ENCODE measurements at regions not wholly inside any gene's neighbourhood (a gene's known extent, or its start where the extent isn't known, plus 50 kb on each side); places are given as distances from the start of the nearest gene placed in this dataset.

DNA sequence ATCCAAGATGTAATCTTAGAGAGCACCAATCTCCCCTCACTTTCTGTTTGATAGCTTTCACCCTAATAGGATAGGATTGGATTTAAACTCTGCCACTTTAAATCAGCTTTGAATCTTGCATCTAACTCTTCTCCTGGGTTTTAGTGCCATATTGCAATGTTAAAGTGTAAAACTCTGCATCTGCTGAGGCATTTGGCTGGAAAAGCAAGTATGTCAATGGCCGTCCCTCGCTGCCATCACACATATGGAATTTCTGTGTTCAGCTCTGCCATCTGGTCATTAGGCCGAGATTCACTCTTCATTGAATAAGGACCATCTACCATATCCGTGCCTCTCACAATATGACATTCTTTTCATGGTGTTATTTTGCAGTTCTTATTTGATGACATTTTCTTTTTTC is 728.1 kb upstream of the PIK3C3 start:
- no peak overlapping the region for H3K27ac ChIP-seq (ENCODE audit: low read depth, low read length)
- H3K14ac ChIP-seq (ENCODE audit: insufficient read length), result no peak overlapping the region
- H2AFZ ChIP-seq (ENCODE audit: low read length), result no peak overlapping the region; the same call in 1 of the 2 replicates
- 91% methylated on average over 4 of the region's 4 CpGs; no CpG with 5 or more reads in 1 of the 2 experiments for WGBS, 2 experiments (ENCODE audit: extremely low coverage in 1 of 2, insufficient coverage in 1 of 2, insufficient read length in 1 of 2, insufficient replicate concordance in 2 of 2, low coverage in 1 of 2, low lambda C conversion rate in 2 of 2, missing lambda C conversion rate in 1 of 2)
- H4K20me1 ChIP-seq (replicated peaks in 1 of 2; ENCODE audit: control insufficient read depth in 1 of 2, insufficient read depth in 2 of 2, low read length in 2 of 2), result no peaks in the 10 kb centered on the region
- H3K79me2 ChIP-seq (ENCODE audit: control insufficient read depth in 1 of 2, insufficient read depth in 2 of 2, low read length in 2 of 2), result no peaks in the 10 kb centered on the region
- no peaks in the 10 kb centered on the region for H3K4me1 ChIP-seq (replicated peaks in 1 of 4; ENCODE audit: control insufficient read depth in 3 of 4, insufficient read depth in 4 of 4, low read length in 3 of 4)
- ChIA-PET POLR2A (ENCODE audit: partially characterized antibody) (no interaction called here), CTCF (ENCODE audit: partially characterized antibody) (no interaction called here)
- no peak overlapping the region for H3K23ac ChIP-seq (ENCODE audit: insufficient read length)
- no peak overlapping the region for H4K91ac ChIP-seq (replicated peaks; ENCODE audit: insufficient read length, low read length)
- no peak overlapping the region for H3K4ac ChIP-seq (replicated peaks; ENCODE audit: insufficient read length, low read depth, low read length)
- no peak overlapping the region for H2BK120ac ChIP-seq (replicated peaks; ENCODE audit: low read depth, low read length)
- H2BK12ac ChIP-seq (ENCODE audit: low read depth, low read length), result no peak overlapping the region
- H2AK5ac ChIP-seq (ENCODE audit: low read depth, low read length), result no peak overlapping the region
- no peaks in the 10 kb centered on the region for H3K23me2 ChIP-seq (ENCODE audit: low read depth, low read length)
- H3K4me3 ChIP-seq (ENCODE audit: extremely low read depth in 1 of 4, insufficient read depth in 2 of 4, low read depth in 3 of 4, low read length in 4 of 4), result no peak overlapping the region
- no peak overlapping the region for H3K9ac ChIP-seq (replicated peaks in 1 of 4; ENCODE audit: extremely low read depth in 1 of 4, low read depth in 3 of 4, low read length in 3 of 4)
- DNase-seq (ENCODE audit: low read depth in 1 of 2, low spot score in 2 of 2) (no peak), FAIRE-seq (no peak)
- no peak overlapping the region for H3K4me2 ChIP-seq (ENCODE audit: insufficient read depth in 1 of 2, low read depth in 2 of 2, low read length in 2 of 2)
- no peak overlapping the region for H4K5ac ChIP-seq (ENCODE audit: insufficient read length, low read depth, low read length)
- no peak overlapping the region for H3K18ac ChIP-seq (ENCODE audit: extremely low read depth, low read length)
- H2BK5ac ChIP-seq (ENCODE audit: low read depth, low read length), result no peak overlapping the region
- no peaks in the 10 kb centered on the region for H3K27me3 ChIP-seq (replicated peaks in 1 of 4; ENCODE audit: control insufficient read depth in 3 of 4, extremely low read depth in 1 of 4, insufficient read depth in 3 of 4, low read length in 3 of 4)
- no peak overlapping the region for H2BK15ac ChIP-seq (ENCODE audit: low read length)
- H3K56ac ChIP-seq (replicated peaks; ENCODE audit: insufficient read length, low read depth, low read length), result no peak overlapping the region
- no peaks in the 10 kb centered on the region for H3K36me3 ChIP-seq (ENCODE audit: control insufficient read depth in 2 of 4, insufficient read depth in 4 of 4, low read length in 3 of 4)
- H3K9me3 ChIP-seq (ENCODE audit: insufficient read depth in 2 of 2, low read depth in 1 of 2, low read length in 1 of 2), result no peaks in the 10 kb centered on the region
- no peak overlapping the region for H4K8ac ChIP-seq (ENCODE audit: extremely low read depth, insufficient read depth, low read length)
- H3K79me1 ChIP-seq (ENCODE audit: low read depth, low read length), result no peaks in the 10 kb centered on the region
- no peak overlapping the region for H2BK20ac ChIP-seq (ENCODE audit: low read length)
- TF ChIP-seq EGR1 (IDR thresholded peaks at IDR 0.05; ENCODE audit: borderline replicate concordance, low read depth, low read length) (no peak), SP2 (IDR thresholded peaks at IDR 0.05; ENCODE audit: low read length) (no peak), TCF12 (IDR thresholded peaks at IDR 0.05; ENCODE audit: low read depth, low read length) (no peak), SUZ12 (IDR thresholded peaks at IDR 0.05; ENCODE audit: low read length) (no peak), KDM4A (IDR thresholded peaks at IDR 0.05; ENCODE audit: low read depth, low read length, severe bottlenecking) (no peak), GTF2F1 (IDR thresholded peaks at IDR 0.05; ENCODE audit: borderline replicate concordance, low read depth, low read length) (no peak), JUN (IDR thresholded peaks at IDR 0.05; ENCODE audit: low read depth, low read length) (no peak), RNF2 (IDR thresholded peaks at IDR 0.05; ENCODE audit: borderline replicate concordance, low read depth, low read length, missing control alignments, poor library complexity, severe bottlenecking) (no peak), SRF (IDR thresholded peaks at IDR 0.05; ENCODE audit: low read depth, low read length) (no peak), EZH2 (IDR thresholded peaks at IDR 0.05; ENCODE audit: low read depth, low read length, severe bottlenecking) (no peak)
- TF ChIP-seq, protein P1, sequence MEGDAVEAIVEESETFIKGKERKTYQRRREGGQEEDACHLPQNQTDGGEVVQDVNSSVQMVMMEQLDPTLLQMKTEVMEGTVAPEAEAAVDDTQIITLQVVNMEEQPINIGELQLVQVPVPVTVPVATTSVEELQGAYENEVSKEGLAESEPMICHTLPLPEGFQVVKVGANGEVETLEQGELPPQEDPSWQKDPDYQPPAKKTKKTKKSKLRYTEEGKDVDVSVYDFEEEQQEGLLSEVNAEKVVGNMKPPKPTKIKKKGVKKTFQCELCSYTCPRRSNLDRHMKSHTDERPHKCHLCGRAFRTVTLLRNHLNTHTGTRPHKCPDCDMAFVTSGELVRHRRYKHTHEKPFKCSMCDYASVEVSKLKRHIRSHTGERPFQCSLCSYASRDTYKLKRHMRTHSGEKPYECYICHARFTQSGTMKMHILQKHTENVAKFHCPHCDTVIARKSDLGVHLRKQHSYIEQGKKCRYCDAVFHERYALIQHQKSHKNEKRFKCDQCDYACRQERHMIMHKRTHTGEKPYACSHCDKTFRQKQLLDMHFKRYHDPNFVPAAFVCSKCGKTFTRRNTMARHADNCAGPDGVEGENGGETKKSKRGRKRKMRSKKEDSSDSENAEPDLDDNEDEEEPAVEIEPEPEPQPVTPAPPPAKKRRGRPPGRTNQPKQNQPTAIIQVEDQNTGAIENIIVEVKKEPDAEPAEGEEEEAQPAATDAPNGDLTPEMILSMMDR (IDR thresholded peaks at IDR 0.05; ENCODE audit: control extremely low read depth in 1 of 3, insufficient read depth in 1 of 3, low read depth in 1 of 3, low read length in 3 of 3), result no peak
- TF ChIP-seq, protein P2, sequence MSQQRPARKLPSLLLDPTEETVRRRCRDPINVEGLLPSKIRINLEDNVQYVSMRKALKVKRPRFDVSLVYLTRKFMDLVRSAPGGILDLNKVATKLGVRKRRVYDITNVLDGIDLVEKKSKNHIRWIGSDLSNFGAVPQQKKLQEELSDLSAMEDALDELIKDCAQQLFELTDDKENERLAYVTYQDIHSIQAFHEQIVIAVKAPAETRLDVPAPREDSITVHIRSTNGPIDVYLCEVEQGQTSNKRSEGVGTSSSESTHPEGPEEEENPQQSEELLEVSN (IDR thresholded peaks at IDR 0.05), result no peak

All from H1 (cell line).